T47D (cell line): ENCODE measurements at regions not wholly inside any gene's neighbourhood (a gene's known extent, or its start where the extent isn't known, plus 50 kb on each side); places are given as distances from the start of the nearest gene placed in this dataset.
A peak's percentile ranks its signal among the peaks of the same experiment; 100 is the strongest.
"Not testable (repeated sequence)": the region's sequence is repeated elsewhere in the genome, so short reads cannot be mapped to it uniquely, and the experiment has no call there.

ENCODE experiments used
- DNase-seq, 2 experiments: peaks; one replicate each; pipeline versions ENCODE4 v3.0.0 to v3.0.0-alpha.2; 2011 to 2012; ENCODE audit warnings: low read depth in 1 of 2, low spot score in 1 of 2
- JUND ChIP-seq: IDR thresholded peaks from 2 replicates; pipeline ENCODE4 v1.6.1; 2012; ENCODE audit warnings: low read depth
- in situ Hi-C: cut with HindIII; loops from 2 replicates; pipeline ENCODE4 v1.10.0; 2016; ENCODE audit warnings: low sequenced_read_pairs, low pct_unique_long_range_greater_than_20kb

- TF ChIP-seq JUND, result no peak
- in situ Hi-C loops, result no loop called here
- no peak for DNase-seq
These were observed 67.9 kb upstream of the ADAMTS5 start for GRCh38 chr21:27034796-27035195.

GRCh38 chr21:27033471-27033870 lies 66.6 kb upstream of the ADAMTS5 start:
- TF ChIP-seq JUND, result no peak
- in situ Hi-C loops, result no loop called here
- DNase-seq, result no peak

GRCh38 chr21:27026501-27026900 lies 59.6 kb upstream of the ADAMTS5 start:
- no peak for TF ChIP-seq JUND
- DNase-seq, result no peak
- in situ Hi-C loops, result no loop called here

DNA sequence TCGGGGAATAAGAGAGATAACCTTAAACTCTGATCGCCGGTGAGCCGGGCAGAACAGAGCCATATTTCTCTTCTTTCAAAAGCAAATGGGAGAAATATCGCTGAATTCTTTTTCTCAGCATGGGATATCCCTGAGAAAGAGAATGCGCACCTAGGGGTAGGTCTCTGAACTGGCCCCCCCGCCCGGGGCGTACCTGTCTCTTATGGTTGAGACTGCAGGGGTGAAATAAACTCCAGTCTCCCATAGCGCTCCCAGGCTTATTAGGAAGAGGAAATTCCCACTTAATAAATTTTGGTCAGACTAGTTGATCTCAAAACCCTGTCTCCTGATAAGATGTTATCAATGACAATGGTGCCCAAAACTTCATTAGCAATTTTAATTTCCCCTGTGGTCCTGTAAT lies 58.8 kb upstream of the ADAMTS5 start:
- DNase-seq, in situ Hi-C loops: not testable (repeated sequence)

- no peak for TF ChIP-seq JUND
- DNase-seq, result peak; percentile 3 to 37
- in situ Hi-C loops, result no loop called here
These were observed 58.1 kb upstream of the ADAMTS5 start for GRCh38 chr21:27024971-27025370.

- in situ Hi-C loops, result no loop called here
- TF ChIP-seq JUND, result no peak
- no peak for DNase-seq
These were observed 57.4 kb upstream of the ADAMTS5 start for GRCh38 chr21:27024301-27024700.

GRCh38 chr21:27023186-27023585 lies 56.3 kb upstream of the ADAMTS5 start:
- TF ChIP-seq JUND, result no peak
- in situ Hi-C loops, result no loop called here
- no peak for DNase-seq

DNA sequence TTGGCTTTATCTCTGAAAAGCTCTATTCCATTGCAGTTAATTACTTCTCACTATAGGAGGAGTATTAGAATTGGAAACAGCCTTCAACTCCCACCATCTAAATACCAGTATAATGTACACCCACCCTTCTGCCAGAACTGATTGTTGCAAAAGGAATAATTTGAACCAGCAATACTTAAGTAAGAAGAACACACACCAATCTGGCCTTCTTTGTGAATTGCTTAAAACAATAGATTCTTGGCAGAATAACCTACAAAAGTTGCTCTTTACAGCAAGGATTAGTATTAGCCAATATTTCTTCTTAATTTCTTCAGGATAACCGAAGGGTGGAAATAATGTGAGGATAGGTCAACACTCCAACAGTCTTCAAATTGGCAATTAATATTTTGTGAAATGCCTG lies 54.9 kb upstream of the ADAMTS5 start:
- TF ChIP-seq JUND, result no peak
- in situ Hi-C loops, result no loop called here

GRCh38 chr21:27021046-27021445 lies 54.2 kb upstream of the ADAMTS5 start:
- no peak for TF ChIP-seq JUND
- in situ Hi-C loops, result no loop called here
- DNase-seq, result no peak

More for the DNA sequence above, 54.9 kb upstream of the ADAMTS5 start:
- DNase-seq, result no peak

- in situ Hi-C loops, result no loop called here
- TF ChIP-seq JUND, result no peak
- DNase-seq, result no peak
These were observed 50.4 kb upstream of the ADAMTS5 start for GRCh38 chr21:27017246-27017645.
